Fibroblast of mammary gland (primary cell): ENCODE measurements at regions not wholly inside any gene's neighbourhood (a gene's known extent, or its start where the extent isn't known, plus 50 kb on each side); places are given as distances from the start of the nearest gene placed in this dataset.
"Not testable (repeated sequence)": the region's sequence is repeated elsewhere in the genome, so short reads cannot be mapped to it uniquely, and the experiment has no call there.

Experiments used
- DNase-seq: peaks from one replicate; pipeline ENCODE4 v3.0.0-alpha.2; 2010; ENCODE audit warnings: low read depth
- H3K4me3 ChIP-seq: 2 replicates; pipeline ENCODE4 v1.5.1; 2011; ENCODE audit warnings: low read depth, mild to moderate bottlenecking, low read length, moderate library complexity; ENCODE audit not compliant: control insufficient read depth
- TF ChIP-seq, protein P1 (sequence below): conservative IDR thresholded peaks from 2 replicates; pipeline ENCODE4 v1.5.1; 2011; ENCODE audit warnings: low read depth, low read length, inconsistent platforms; ENCODE audit not compliant: control insufficient read depth, insufficient read depth

DNA sequence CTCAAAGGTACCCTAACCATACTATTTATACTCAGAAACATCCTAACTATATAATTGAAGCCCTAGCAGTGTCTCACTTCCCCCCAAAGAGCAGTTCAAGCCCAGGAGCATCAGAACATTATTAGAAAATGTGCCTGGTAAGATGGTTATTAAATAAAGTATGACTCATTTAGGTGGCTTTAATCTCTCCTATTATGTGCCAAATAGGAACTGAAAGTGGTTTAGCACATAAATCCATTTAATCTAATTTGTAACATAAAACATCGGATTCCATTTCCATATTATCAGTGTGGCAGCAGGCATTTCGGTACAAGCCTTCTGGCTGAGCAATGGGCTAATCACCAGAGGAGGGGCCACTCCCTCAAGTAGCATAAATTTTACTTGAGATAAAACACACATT lies 395.2 kb upstream of the TMTC1 start:
- no peak for DNase-seq
- TF ChIP-seq, protein P1, sequence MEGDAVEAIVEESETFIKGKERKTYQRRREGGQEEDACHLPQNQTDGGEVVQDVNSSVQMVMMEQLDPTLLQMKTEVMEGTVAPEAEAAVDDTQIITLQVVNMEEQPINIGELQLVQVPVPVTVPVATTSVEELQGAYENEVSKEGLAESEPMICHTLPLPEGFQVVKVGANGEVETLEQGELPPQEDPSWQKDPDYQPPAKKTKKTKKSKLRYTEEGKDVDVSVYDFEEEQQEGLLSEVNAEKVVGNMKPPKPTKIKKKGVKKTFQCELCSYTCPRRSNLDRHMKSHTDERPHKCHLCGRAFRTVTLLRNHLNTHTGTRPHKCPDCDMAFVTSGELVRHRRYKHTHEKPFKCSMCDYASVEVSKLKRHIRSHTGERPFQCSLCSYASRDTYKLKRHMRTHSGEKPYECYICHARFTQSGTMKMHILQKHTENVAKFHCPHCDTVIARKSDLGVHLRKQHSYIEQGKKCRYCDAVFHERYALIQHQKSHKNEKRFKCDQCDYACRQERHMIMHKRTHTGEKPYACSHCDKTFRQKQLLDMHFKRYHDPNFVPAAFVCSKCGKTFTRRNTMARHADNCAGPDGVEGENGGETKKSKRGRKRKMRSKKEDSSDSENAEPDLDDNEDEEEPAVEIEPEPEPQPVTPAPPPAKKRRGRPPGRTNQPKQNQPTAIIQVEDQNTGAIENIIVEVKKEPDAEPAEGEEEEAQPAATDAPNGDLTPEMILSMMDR: no peak
- H3K4me3 ChIP-seq: no peak overlapping the region

DNA sequence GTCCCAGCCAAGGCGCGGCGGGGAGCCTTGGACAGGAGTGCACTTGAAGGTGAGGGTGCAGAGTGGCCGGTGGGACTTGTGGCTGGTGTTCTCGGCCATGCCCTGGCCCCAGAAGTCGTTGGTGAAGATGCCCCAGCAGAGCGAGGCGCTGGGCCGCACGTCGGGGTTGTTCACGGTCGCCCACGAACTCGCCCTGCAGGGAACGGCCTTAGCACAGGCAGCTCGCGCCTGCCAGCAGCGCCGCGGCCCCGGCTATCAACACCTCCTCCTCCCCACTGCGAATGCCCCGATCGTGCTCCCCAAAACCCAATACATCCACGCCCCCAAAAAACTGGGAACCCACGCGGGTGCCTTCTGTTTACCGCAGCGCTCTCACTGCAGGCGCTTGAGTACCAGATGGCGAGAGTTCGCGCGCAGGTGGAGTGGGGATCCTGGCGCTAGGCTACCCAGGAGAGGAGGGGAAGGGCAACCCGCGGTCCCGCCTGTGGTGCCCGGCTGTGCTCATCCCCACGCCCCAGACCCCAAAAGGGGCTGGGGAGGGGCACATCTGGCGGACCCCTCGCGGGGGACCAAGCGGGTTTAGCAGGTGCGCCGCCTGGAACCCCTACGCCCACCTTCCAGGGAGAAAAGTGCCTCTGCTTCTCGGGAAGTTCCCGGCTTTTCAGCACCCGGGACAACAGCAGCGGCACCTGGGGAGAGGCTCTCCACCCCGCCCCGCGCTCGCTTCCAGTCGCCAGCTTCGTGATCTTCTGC lies 386.3 kb upstream of the TMTC1 start:
- TF ChIP-seq, protein P1: no peak
- no peak overlapping the region for H3K4me3 ChIP-seq
- DNase-seq: no peak

DNA sequence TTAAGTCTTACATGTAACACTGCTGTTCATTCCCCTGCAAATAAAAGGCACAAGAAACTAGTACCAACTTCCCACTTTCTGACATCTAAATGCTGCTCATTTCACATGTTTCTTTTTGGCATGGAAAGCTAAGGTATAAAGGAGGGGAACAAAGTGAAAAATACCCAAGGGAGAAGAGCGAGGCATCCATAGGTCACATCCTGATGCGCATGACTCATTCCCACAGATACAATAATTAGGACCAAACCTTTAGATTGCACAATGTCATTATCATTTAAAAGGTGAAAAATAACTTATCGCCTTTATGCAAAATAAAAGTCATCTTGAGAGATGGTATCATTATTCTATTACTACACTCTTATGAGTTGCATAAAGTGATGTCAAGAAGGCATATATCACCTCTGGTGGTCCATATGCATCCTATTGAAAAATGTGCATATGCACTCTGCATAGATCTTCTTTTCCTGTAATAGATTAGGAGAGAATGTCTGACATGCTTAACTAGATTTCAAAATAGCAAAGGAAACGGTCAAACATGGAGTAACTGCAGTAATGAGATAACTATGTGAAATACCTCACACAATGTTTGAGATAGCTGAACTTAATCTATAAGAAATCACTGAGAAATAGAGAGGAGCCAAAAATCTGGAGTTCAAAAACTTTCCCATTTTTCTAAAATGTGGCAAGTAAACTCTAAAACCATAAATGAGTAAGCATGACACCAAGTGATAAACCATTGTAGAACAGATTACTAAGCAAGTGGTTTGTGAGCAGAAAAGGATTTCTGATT lies 382.5 kb upstream of the TMTC1 start:
- TF ChIP-seq, protein P1: no peak
- no peak overlapping the region for H3K4me3 ChIP-seq
- peak; percentile 25 for DNase-seq

DNA sequence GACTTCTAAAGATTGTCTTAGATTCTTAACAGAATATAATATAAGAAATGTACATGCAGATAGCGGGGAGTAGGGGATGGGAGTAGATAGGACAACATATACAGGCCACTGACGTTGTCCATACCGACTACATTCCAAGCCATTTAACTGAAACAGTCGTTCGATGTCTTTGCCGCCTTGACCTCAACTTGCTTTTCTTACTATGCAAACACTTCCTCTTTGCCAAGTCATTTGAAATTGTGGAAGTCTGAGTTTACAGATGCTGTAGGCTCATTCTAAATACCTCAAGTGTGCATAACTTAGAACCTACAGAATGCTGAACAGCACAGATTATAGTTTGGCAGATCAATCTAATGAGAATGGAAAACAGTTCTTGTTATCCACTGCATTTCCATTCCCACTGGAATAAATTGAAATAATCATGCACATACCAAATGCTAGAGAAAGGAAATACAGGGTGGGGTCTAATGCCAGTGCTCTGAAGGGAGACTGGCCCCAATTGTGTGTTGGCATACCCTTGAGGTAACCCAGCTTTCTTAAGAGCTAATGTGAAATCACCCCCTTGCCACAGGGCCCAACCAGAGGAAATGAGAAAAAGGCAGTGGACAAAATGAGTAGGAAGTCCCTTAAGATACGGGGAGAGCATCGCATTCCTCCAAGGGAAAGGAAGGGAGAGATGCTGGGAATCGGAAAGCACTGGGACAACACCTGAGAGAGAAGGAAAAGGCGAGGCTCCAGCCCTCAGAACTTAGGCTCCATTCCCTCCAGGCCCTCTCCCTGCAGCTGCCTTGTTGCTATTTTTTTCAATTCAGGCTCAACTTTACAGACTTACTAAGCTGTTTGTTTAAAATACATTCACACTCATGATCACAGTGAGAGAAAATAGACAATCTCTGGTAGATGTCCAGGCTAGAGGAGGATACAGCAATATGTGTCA lies 380.9 kb upstream of the TMTC1 start:
- H3K4me3 ChIP-seq: no peak overlapping the region
- no peak for DNase-seq
- TF ChIP-seq, protein P1: no peak

DNA sequence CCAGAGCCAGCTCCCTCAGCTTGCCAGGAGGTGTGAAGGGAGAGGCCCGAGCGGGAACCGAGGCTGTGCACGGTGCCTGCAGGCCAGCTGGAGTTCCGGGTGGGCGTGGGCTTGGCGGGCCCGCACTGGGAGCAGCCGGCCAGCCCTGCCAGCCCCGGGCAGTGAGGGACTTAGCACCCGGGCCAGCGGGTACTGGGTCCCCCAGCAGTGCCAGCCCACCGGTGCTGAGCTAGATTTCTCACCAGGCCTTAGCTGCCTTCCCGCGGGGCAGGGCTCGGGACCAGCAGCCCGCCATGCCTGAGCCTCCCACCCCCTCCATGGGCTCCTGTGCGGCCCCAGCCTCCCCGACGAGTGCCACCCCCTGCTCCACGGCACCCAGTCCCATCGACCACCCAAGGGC lies 373.1 kb upstream of the TMTC1 start:
- DNase-seq, H3K4me3 ChIP-seq: not testable (repeated sequence)

DNA sequence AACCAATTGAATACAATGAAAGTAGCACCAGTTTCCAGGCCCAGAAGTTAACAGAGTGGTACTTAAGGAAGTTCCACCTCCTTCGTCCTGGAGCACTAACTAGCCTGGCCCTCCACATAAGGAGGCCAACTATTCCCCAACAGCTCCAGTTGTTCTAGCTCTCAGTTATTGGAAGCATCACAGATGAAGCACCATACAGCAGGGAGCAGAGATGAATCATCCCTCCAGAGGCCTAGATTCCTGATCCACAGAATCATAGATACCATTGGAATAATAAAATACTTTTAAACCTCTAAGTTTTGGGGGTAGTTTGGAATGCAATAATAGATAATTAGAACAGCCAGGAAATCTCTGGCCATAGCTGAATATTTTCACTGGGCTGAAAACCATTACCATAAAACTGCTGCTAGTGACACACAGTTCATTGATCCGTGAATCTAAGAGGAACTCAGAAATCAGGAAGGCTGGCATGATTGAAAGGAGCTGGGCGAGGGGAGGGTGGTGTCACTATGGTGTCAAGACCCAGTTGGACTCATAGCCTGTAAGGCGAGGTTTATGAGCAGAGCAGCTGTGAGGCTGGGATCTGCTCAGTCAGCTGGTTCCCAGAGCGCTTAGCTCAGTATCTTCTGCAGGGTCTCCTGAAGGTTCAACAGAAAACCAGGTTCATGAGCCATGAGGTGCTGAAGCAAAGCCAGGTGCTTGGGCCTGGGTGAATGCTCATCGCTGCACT lies 371.4 kb upstream of the TMTC1 start:
- peak; percentile 68 for DNase-seq
- TF ChIP-seq, protein P1: no peak
- no peak overlapping the region for H3K4me3 ChIP-seq
